ENCODE measurements at regions not wholly inside any gene's neighbourhood (a gene's known extent, or its start where the extent isn't known, plus 50 kb on each side); places are given as distances from the start of the nearest gene placed in this dataset.
"Not testable (repeated sequence)": the region's sequence is repeated elsewhere in the genome, so short reads cannot be mapped to it uniquely, and the experiment has no call there.

DNA sequence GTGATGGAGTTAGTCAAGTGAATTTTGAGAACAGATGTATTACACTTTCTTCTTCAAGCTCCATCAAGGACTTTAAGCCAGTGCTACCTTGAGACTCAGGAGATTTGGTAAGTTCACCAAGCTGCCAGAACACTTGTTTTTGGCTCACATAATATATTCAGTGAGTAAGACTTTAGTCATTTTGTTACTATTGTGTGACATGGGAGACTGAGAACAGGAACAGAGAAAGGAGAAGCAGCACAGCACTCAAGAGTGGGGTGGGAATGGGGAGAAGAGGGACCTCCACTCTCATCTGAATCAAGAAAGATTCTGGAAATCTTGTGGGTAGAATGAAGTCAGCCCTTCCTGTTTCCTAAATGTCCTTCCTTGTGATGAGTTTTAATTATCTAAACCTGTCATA, 87.3 kb upstream of the TET2 start:
- DNase-seq, result peak; percentile 17

DNA sequence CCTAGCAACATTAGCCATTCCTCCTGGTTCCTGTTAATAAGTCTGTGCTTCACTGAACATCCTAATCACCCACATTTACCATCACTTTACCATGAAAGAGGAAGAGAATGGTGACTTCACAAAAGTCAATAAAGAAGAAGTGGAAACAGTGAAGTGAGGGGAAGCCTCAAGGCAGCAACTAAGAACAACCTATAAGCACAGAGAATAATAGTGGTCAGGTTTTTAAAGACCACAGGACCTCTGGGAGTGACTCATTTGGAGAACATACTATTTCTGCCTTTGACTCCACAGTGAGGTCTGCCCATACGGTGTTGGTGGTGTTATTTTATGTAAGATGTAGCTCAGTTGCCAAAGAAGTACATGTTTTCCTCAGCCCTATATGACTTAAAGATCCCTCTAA, 86.0 kb upstream of the TET2 start:
- peak; percentile 10 for DNase-seq

GRCh38 chr4:105061136-105061696, 85.5 kb upstream of the TET2 start:
- DNase-seq, result peak; percentile 58

DNA sequence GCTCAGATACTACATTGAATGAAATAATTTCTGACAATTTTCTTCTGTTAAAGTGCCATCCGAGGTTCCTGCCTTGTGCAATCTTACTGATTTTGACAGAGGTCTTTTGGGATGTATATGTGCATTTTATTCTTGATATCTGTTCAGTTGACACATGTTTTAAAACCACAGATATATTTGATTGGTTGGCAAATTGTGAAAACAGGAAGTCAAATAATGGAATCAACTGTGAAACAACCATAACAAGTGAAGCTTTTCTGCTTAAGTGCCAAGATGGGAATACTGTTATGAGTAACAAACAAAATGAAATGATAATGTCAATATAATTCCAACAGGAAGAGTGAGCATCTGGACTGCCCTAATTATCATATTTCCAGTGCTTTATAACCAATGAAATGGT, 84.9 kb upstream of the TET2 start:
- DNase-seq, result no peak

DNA sequence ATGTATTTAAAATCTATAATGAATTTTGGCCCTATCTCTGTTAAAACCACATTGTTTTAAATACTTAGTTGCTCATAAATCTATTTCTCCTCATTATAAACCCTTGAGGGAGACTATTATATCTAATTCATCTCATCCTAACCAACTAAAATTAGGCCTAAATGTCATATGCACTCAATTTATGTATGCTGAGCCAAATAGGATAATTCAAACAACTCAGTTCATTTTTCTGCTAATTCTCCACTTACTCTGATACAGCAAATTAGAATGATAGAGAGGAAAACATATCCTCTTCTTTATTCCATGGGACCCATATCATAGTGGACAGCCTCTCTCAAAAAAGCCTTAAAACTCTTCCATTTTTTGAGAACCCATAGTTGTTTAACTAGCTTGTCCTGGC, 80.3 kb upstream of the TET2 start:
- DNase-seq, result no peak

DNA sequence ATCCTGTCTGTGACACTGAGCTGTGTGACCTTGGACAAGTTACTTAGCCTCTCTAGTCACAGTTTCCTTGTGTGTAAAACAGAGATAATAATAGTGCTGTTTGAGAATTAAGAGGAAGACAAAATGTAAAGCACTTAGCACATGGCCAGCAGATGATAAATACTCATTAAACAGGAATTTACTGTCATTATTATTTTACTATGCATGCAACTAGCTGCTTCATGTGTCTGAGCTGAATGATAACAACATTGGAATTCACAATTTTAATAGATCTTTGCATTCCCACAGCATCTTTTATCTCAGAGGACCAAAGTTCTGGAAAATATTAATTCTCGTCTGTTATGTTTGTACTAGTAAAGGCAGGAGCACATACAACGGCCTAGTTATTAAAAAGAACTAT, 79.2 kb upstream of the TET2 start:
- DNase-seq, result no peak

DNA sequence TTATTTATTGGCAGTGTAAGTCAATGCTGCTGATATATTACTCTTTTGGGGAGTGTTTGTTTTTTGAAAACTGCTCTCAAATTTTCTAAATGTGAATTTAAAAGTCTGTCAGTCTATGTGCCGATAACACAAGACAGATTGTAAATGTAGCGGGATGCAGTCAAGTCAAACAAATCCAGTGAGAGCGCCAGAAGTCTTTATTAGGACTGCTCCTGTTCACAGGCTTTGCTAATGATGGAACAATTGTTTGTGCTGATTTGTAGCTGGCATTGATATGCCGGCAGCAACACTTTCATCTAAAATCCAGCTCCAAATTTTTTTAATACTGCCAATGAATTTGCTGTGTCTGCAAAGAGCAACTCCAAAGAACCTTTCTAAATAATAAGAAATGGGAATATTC, 78.7 kb upstream of the TET2 start:
- no peak for DNase-seq

- no peak for DNase-seq
Observed at GRCh38 chr4:105068516-105068915, 78.2 kb upstream of the TET2 start.

DNA sequence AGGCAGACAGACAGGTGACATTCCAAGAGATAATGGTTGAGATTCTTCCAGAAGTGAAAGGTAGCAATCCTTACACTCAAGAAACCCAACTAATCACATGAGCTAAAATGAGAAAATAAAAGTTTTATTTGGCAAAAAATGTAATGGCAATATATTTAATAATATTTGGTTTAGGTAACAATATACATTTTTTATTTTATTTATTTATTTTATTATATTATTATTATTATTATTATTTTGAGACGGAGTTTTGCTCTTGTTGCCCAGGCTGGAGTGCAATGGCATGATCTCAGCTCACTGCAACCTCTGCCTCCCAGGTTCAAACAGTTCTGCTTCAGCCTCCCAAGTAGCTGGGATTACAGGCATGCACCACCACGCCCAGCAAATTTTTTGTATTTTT, 74.6 kb upstream of the TET2 start:
- not testable (repeated sequence) for DNase-seq

DNA sequence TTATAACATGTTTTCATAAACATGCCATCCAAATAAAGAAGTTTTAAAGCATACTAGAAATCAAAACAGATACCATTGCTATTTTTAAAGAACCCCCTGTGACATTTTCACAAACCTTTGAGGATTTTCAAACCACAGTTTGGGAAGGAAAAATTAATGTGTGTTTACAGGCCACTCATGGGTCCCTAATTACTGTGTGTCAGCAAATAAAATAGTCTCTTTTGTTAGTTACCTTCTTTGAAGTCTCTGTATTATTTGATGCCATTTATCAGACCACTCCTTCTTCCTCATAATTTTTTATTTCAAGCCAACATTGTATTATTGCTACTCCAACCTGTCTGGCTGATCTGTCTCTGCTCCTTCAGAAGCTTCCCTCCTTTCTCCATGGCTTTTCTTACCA, 72.6 kb upstream of the TET2 start:
- no peak for DNase-seq

GRCh38 chr4:105075045-105075444, 71.6 kb upstream of the TET2 start:
- DNase-seq, result no peak

GRCh38 chr4:105088110-105088879, 58.4 kb upstream of the TET2 start:
- no peak for DNase-seq

DNA sequence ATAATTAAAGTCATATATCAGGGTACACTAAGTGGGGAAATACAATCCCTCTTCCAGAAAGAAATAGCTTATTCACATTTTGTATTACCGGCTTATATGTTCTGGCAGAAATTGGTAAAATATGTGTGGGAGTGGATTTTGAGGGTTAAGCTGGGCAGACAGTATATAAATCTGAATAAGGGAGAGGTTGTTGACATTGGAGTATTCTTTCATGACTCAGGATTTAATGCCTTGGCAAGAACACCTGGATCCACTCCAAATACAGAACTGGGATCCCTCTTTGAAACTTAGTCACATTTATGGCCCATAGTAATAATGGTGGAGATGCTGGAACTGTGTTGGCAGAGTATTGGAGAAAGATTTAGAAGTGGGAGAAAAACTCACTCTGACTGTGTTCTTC, 54.3 kb upstream of the TET2 start:
- no peak for DNase-seq

DNA sequence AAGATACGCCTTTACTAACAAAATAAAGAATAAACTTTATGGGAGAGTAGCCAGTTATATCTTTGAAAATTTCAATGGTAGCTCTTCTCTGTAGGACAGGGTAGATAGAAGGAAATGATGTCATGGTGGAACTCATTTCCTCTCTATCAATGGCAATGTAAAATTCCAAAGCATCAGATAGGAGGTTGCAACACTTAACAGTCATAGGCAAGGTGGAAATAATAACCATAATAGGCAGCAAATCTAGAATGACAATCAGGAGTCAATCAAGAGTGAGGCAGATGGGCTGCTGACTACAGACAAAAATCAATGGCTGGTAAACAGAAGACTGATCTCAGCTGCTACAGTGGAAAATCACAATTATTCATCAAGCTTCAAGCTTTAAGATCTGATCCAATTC, 53.9 kb upstream of the TET2 start:
- no peak for DNase-seq

DNA sequence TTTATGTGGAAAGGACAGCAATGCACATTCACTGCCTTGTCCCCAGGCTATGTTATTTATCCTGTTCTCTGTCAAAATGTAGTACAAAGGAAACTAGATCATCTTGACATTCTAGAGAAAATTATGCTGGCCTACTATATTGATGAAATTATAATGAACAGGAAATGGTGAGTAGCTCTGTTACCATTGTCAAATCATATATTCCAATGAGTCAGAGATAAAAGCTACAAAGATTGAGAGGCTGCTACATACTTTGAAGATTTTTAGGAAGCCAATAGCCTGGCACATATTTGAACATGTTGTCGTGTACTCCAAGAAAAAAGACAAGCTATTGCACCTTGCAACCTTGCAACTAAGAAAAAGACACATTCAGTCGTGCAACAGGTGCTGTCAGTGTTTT, 52.7 kb upstream of the TET2 start:
- DNase-seq, result no peak

Measured in stimulated activated CD4-positive, alpha-beta T cell treated with anti-CD3 and anti-CD28 coated beads, Interleukin-4, amount 100 ng/mL, for 24 hours (primary cell).